ENCODE measurements at regions not wholly inside any gene's neighbourhood (a gene's known extent, or its start where the extent isn't known, plus 50 kb on each side); places are given as distances from the start of the nearest gene placed in this dataset.

DNA sequence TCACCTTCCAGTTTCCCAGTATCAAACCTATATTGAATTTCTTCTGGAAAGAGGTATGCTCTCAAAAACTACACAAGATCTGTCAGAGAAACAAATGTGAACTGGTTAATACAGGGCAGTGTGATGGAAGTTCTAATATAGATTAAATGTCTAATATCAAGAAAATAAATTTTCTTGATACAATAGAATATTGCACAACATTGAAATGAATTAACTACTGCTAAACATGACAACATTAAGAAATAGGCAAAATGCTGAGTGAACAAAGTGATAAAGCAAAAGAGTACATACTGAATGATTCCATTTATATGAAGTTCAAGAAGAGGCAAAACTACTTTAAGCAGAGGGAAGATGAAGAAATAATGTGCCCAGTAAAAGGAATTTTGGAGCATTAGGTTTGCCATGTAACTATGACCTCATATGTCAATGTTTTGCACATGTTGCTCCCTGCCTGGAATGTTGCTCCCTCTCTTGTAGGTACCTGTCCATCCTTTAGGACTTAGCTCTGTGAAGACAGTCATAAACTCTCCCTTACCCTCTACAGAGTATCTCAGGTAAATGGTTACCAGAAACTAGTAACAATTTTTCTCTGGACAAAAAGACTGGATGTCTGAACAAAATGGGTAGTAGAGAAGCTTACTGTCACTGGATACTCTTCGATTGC is 339.0 kb downstream of the RAD51AP2 start:
- no peaks in the 10 kb centered on the region for H4K20me1 ChIP-seq (ENCODE audit: control insufficient read depth, extremely low read depth, insufficient read depth, low read length)
- dilution Hi-C loops (cut with MboI; ENCODE audit: extremely low pct_ligation_motif_present, low sequenced_read_pairs): no loop called here
- no peaks in the 10 kb centered on the region for H3K36me3 ChIP-seq (ENCODE audit: control insufficient read depth in 2 of 2, extremely low read depth in 1 of 2, insufficient read depth in 2 of 2, low read length in 2 of 2)
- no peak overlapping the region for H2AFZ ChIP-seq (ENCODE audit: control insufficient read depth, low read length)
- FAIRE-seq (no peak), DNase-seq (ENCODE audit: low read depth, low spot score) (no peak)
- H3K4me1 ChIP-seq (ENCODE audit: control insufficient read depth, extremely low read depth, insufficient read depth, low read length): no peaks in the 10 kb centered on the region
- H3K79me2 ChIP-seq (ENCODE audit: control insufficient read depth, insufficient read depth, low read length): no peaks in the 10 kb centered on the region
- no peak overlapping the region for H3K9ac ChIP-seq (ENCODE audit: control insufficient read depth, extremely low read depth, insufficient read depth, low read length)
- no peak for TF ChIP-seq EZH2 (IDR thresholded peaks at IDR 0.05; ENCODE audit: low read length)
- TF ChIP-seq, protein P1, sequence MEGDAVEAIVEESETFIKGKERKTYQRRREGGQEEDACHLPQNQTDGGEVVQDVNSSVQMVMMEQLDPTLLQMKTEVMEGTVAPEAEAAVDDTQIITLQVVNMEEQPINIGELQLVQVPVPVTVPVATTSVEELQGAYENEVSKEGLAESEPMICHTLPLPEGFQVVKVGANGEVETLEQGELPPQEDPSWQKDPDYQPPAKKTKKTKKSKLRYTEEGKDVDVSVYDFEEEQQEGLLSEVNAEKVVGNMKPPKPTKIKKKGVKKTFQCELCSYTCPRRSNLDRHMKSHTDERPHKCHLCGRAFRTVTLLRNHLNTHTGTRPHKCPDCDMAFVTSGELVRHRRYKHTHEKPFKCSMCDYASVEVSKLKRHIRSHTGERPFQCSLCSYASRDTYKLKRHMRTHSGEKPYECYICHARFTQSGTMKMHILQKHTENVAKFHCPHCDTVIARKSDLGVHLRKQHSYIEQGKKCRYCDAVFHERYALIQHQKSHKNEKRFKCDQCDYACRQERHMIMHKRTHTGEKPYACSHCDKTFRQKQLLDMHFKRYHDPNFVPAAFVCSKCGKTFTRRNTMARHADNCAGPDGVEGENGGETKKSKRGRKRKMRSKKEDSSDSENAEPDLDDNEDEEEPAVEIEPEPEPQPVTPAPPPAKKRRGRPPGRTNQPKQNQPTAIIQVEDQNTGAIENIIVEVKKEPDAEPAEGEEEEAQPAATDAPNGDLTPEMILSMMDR (optimal IDR thresholded peaks at IDR 0.05 in 1 of 3, IDR thresholded peaks at IDR 0.05 in 1 of 3, conservative IDR thresholded peaks at IDR 0.05 in 1 of 3; ENCODE audit: extremely low read depth in 1 of 3, insufficient read depth in 2 of 3, low read length in 3 of 3): no peak
- H3K27me3 ChIP-seq (ENCODE audit: control insufficient read depth, extremely low read depth, insufficient read depth, low read length): no peaks in the 10 kb centered on the region
- H3K4me2 ChIP-seq (ENCODE audit: control insufficient read depth, extremely low read depth, insufficient read depth, low read depth, low read length): no peak overlapping the region
- no peak overlapping the region for H3K4me3 ChIP-seq (ENCODE audit: control insufficient read depth in 2 of 3, extremely low read depth in 1 of 3, insufficient read depth in 2 of 3, low read depth in 1 of 3, low read length in 3 of 3)
- no peaks in the 10 kb centered on the region for H3K9me3 ChIP-seq (ENCODE audit: control insufficient read depth, low read depth, low read length)
- no peak overlapping the region for H3K27ac ChIP-seq (ENCODE audit: control insufficient read depth, insufficient read depth, low read length)
- H3K9me1 ChIP-seq (ENCODE audit: control insufficient read depth, extremely low read depth, insufficient read depth, low read length): no peaks in the 10 kb centered on the region

DNA sequence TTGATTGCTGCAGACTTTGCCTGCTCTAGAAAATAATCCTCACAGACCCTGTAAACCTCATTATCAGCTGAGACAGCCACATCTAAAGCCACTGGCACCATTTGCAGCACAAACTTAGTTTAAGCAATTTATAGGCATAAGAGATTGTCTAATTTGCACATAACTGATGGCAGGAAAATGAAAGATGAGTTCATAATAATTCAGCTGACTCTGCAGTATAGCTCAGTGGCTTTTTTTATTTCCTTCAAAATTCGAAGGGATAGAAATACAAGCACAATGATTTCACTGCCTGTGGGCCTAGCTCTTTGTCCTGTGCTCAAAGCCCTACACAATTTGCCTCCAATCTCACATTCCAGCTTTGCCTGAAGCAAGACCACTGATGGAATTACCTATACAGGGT is 341.2 kb downstream of the RAD51AP2 start:
- dilution Hi-C loops (cut with MboI; ENCODE audit: extremely low pct_ligation_motif_present, low sequenced_read_pairs): no loop called here
- Histone ChIP-seq H3K9me1 (ENCODE audit: control insufficient read depth, extremely low read depth, insufficient read depth, low read length) (no peaks in the 10 kb centered on the region), H3K9me3 (ENCODE audit: control insufficient read depth, low read depth, low read length) (no peaks in the 10 kb centered on the region), H3K4me1 (ENCODE audit: control insufficient read depth, extremely low read depth, insufficient read depth, low read length) (no peaks in the 10 kb centered on the region), H3K36me3 (ENCODE audit: control insufficient read depth in 2 of 2, extremely low read depth in 1 of 2, insufficient read depth in 2 of 2, low read length in 2 of 2) (no peaks in the 10 kb centered on the region), H3K4me2 (ENCODE audit: control insufficient read depth, extremely low read depth, insufficient read depth, low read depth, low read length) (no peak overlapping the region), H3K9ac (ENCODE audit: control insufficient read depth, extremely low read depth, insufficient read depth, low read length) (no peak overlapping the region), H3K79me2 (ENCODE audit: control insufficient read depth, insufficient read depth, low read length) (no peaks in the 10 kb centered on the region), H3K27me3 (ENCODE audit: control insufficient read depth, extremely low read depth, insufficient read depth, low read length) (no peaks in the 10 kb centered on the region), H4K20me1 (ENCODE audit: control insufficient read depth, extremely low read depth, insufficient read depth, low read length) (no peaks in the 10 kb centered on the region), H3K4me3 (ENCODE audit: control insufficient read depth in 2 of 3, extremely low read depth in 1 of 3, insufficient read depth in 2 of 3, low read depth in 1 of 3, low read length in 3 of 3) (no peak overlapping the region), H3K27ac (ENCODE audit: control insufficient read depth, insufficient read depth, low read length) (no peak overlapping the region), H2AFZ (ENCODE audit: control insufficient read depth, low read length) (no peak overlapping the region)
- TF ChIP-seq, protein P1 (optimal IDR thresholded peaks at IDR 0.05 in 1 of 3, IDR thresholded peaks at IDR 0.05 in 1 of 3, conservative IDR thresholded peaks at IDR 0.05 in 1 of 3; ENCODE audit: extremely low read depth in 1 of 3, insufficient read depth in 2 of 3, low read length in 3 of 3): no peak
- no peak for TF ChIP-seq EZH2 (IDR thresholded peaks at IDR 0.05; ENCODE audit: low read length)
- DNase-seq (ENCODE audit: low read depth, low spot score): no peak
- no peak for FAIRE-seq
